Activated CD8-positive, alpha-beta T cell treated with anti-CD3 and anti-CD28 coated beads, Interleukin-2, amount 10 ng/mL, durations not matched to agents 7 days and 5 days (primary cell): ENCODE measurements at regions not wholly inside any gene's neighbourhood (a gene's known extent, or its start where the extent isn't known, plus 50 kb on each side); places are given as distances from the start of the nearest gene placed in this dataset.

Experiments
- ATAC-seq: fragments of 150-1000 bp; cut with Tn5 transposase; one replicate; pipeline ENCODE4 v1.10.0; 2021; ENCODE audit warnings: moderate library complexity
- CTCF ChIA-PET: fragments of 350-600 bp; sonication (Branson Sonifier 250); formaldehyde crosslinking; loops from one replicate; lab custom pipeline; 2021; ENCODE audit warnings: antibody characterized with exemption; lab: Charles Lee
- POLR2A ChIA-PET: fragments of 350-600 bp; sonication (Branson Sonifier 250); formaldehyde crosslinking; loops from one replicate; lab custom pipeline; 2021; ENCODE audit warnings: antibody characterized with exemption; lab: Charles Lee
- DNase-seq: peaks from one replicate; pipeline ENCODE4 v3.0.0-alpha.2; 2020
- H3K27ac Mint-ChIP-seq: one replicate; pipeline ENCODE4 v1.8.0; 2021; ENCODE audit warnings: mild to moderate bottlenecking, mixed read lengths
- H3K27me3 Mint-ChIP-seq: one replicate; pipeline ENCODE4 v1.8.0; 2021; ENCODE audit warnings: low read depth, mixed read lengths
- H3K36me3 Mint-ChIP-seq: one replicate; pipeline ENCODE4 v1.8.0; 2021; ENCODE audit warnings: low read depth, mixed read lengths
- H3K4me1 Mint-ChIP-seq: one replicate; pipeline ENCODE4 v1.8.0; 2021; ENCODE audit warnings: low read depth, mixed read lengths
- H3K4me3 Mint-ChIP-seq: one replicate; pipeline ENCODE4 v1.8.0; 2021; ENCODE audit warnings: mild to moderate bottlenecking, mixed read lengths
- H3K9me3 Mint-ChIP-seq: one replicate; pipeline ENCODE4 v1.8.0; 2022; ENCODE audit warnings: mixed read lengths; ENCODE audit not compliant: insufficient read depth

GRCh38 chr12:92540782-92541423 is 161.9 kb upstream of the PLEKHG7 start:
- ChIA-PET CTCF (interaction anchor here (0.8 to 2.1 kb wide), 5 partner anchors 16 to 38 kb away, joined by 3 to 5 read pairs (median 3); no protein-coding TSS in a partner anchor), POLR2A (interaction anchor here (0.7 to 2.1 kb wide), 4 partner anchors 177 to 395 kb away, joined by 3 to 10 read pairs (median 4); partner anchors contain the start of gene BTG1)
- Mint-ChIP-seq H3K36me3 (peaks cover 28% of the 10 kb centered on the region), H3K27me3 (no peaks in the 10 kb centered on the region), H3K4me1 (peaks cover 73% of the 10 kb centered on the region), H3K27ac (peak overlapping the region; percentile 91), H3K9me3 (no peaks in the 10 kb centered on the region), H3K4me3 (peak overlapping the region; percentile 19)
- ATAC-seq (no peak), DNase-seq (no peak)

GRCh38 chr12:92539976-92540781 is 162.6 kb upstream of the PLEKHG7 start:
- CTCF ChIA-PET: interaction anchor here (0.9 to 2.1 kb wide), 4 partner anchors 24 to 136 kb away, joined by 3 to 5 read pairs (median 3); no protein-coding TSS in a partner anchor
- H3K4me3 Mint-ChIP-seq: peak overlapping the region; percentile 32

GRCh38 chr12:92539110-92539749 is 163.6 kb upstream of the PLEKHG7 start:
- peak overlapping the region; percentile 10 for H3K4me3 Mint-ChIP-seq
- H3K4me1 Mint-ChIP-seq: peaks cover 72% of the 10 kb centered on the region
- DNase-seq (peak; percentile 53), ATAC-seq (peak; percentile 45)
- H3K27me3 Mint-ChIP-seq: no peaks in the 10 kb centered on the region
- H3K36me3 Mint-ChIP-seq: peaks cover 29% of the 10 kb centered on the region
- peak overlapping the region; percentile 91 for H3K27ac Mint-ChIP-seq
- CTCF ChIA-PET: interaction anchor here (1.2 to 2.1 kb wide), 2 partner anchors 37 to 135 kb away, joined by 3 to 5 read pairs; no protein-coding TSS in a partner anchor
- no peaks in the 10 kb centered on the region for H3K9me3 Mint-ChIP-seq
- POLR2A ChIA-PET: interaction anchor here (1.0 to 2.1 kb wide), 3 partner anchors 27 to 394 kb away, joined by 4 to 10 read pairs (median 4); partner anchors contain the start of gene BTG1

More at GRCh38 chr12:92539976-92540781, 162.6 kb upstream of the PLEKHG7 start:
- POLR2A ChIA-PET: interaction anchor here (0.7 to 2.1 kb wide), 5 partner anchors 78 to 395 kb away, joined by 3 to 10 read pairs (median 4); partner anchors contain the start of gene BTG1
- Mint-ChIP-seq H3K27me3 (no peaks in the 10 kb centered on the region), H3K36me3 (peaks cover 28% of the 10 kb centered on the region), H3K27ac (peak overlapping the region; percentile 91), H3K9me3 (no peaks in the 10 kb centered on the region), H3K4me1 (peaks cover 75% of the 10 kb centered on the region)
- peak; percentile 35 for DNase-seq
- ATAC-seq: peak; percentile 55

- Mint-ChIP-seq H3K27me3 (no peaks in the 10 kb centered on the region), H3K4me3 (no peak overlapping the region), H3K4me1 (peaks cover 60% of the 10 kb centered on the region), H3K36me3 (peaks cover 31% of the 10 kb centered on the region), H3K27ac (peak overlapping the region; percentile 23), H3K9me3 (no peaks in the 10 kb centered on the region)
- POLR2A ChIA-PET: no interaction called here
- ATAC-seq (no peak), DNase-seq (no peak)
- CTCF ChIA-PET: interaction anchor here (1.0 kb wide), 1 partner anchor 27 kb away, joined by 3 read pairs; no protein-coding TSS in a partner anchor
Observed at GRCh38 chr12:92537290-92537960, 165.4 kb upstream of the PLEKHG7 start.

- ChIA-PET CTCF (no interaction called here), POLR2A (no interaction called here)
- Mint-ChIP-seq H3K27ac (no peak overlapping the region), H3K27me3 (no peaks in the 10 kb centered on the region), H3K36me3 (peaks cover 23% of the 10 kb centered on the region), H3K9me3 (no peaks in the 10 kb centered on the region), H3K4me1 (peaks cover 46% of the 10 kb centered on the region), H3K4me3 (no peak overlapping the region)
- ATAC-seq: no peak
- no peak for DNase-seq
Observed at GRCh38 chr12:92535961-92536360, 166.8 kb upstream of the PLEKHG7 start.

GRCh38 chr12:92533280-92533890 is 169.4 kb upstream of the PLEKHG7 start:
- CTCF ChIA-PET: interaction anchor here (1.1 to 1.2 kb wide), 2 partner anchors 10 to 21 kb away, joined by 3 read pairs; no protein-coding TSS in a partner anchor
- ATAC-seq (no peak), DNase-seq (no peak)
- peaks cover 10% of the 10 kb centered on the region for H3K36me3 Mint-ChIP-seq
- no peak overlapping the region for H3K27ac Mint-ChIP-seq
- H3K4me3 Mint-ChIP-seq: no peak overlapping the region
- H3K4me1 Mint-ChIP-seq: peaks cover 28% of the 10 kb centered on the region
- no peaks in the 10 kb centered on the region for H3K27me3 Mint-ChIP-seq
- POLR2A ChIA-PET: no interaction called here
- H3K9me3 Mint-ChIP-seq: no peaks in the 10 kb centered on the region

- POLR2A ChIA-PET: no interaction called here
- Mint-ChIP-seq H3K27ac (no peak overlapping the region), H3K4me1 (peaks cover 10% of the 10 kb centered on the region), H3K4me3 (no peak overlapping the region), H3K9me3 (no peaks in the 10 kb centered on the region), H3K36me3 (peaks cover 8% of the 10 kb centered on the region), H3K27me3 (no peaks in the 10 kb centered on the region)
- ATAC-seq (no peak), DNase-seq (no peak)
- CTCF ChIA-PET: interaction anchor here (1.1 to 2.0 kb wide), 2 partner anchors 25 to 33 kb away, joined by 4 read pairs; no protein-coding TSS in a partner anchor
Observed at GRCh38 chr12:92530706-92531105, 172.1 kb upstream of the PLEKHG7 start.

- Mint-ChIP-seq H3K9me3 (no peaks in the 10 kb centered on the region), H3K4me1 (peaks cover 10% of the 10 kb centered on the region), H3K4me3 (no peak overlapping the region), H3K27ac (no peak overlapping the region), H3K36me3 (peaks cover 10% of the 10 kb centered on the region), H3K27me3 (no peaks in the 10 kb centered on the region)
- no peak for DNase-seq
- no peak for ATAC-seq
- ChIA-PET POLR2A (no interaction called here), CTCF (no interaction called here)
Observed at GRCh38 chr12:92529944-92530343, 172.8 kb upstream of the PLEKHG7 start.

GRCh38 chr12:92528586-92528985 is 174.2 kb upstream of the PLEKHG7 start:
- Mint-ChIP-seq H3K4me3 (no peak overlapping the region), H3K9me3 (no peaks in the 10 kb centered on the region), H3K36me3 (peaks cover 12% of the 10 kb centered on the region), H3K27ac (no peak overlapping the region), H3K27me3 (no peaks in the 10 kb centered on the region), H3K4me1 (peaks cover 10% of the 10 kb centered on the region)
- ATAC-seq (no peak), DNase-seq (no peak)
- CTCF ChIA-PET: no interaction called here
- POLR2A ChIA-PET: no interaction called here

- no peak for DNase-seq
- Mint-ChIP-seq H3K4me3 (no peak overlapping the region), H3K4me1 (peaks cover 10% of the 10 kb centered on the region), H3K36me3 (peaks cover 9% of the 10 kb centered on the region), H3K27ac (no peak overlapping the region), H3K27me3 (no peaks in the 10 kb centered on the region), H3K9me3 (no peaks in the 10 kb centered on the region)
- no peak for ATAC-seq
- ChIA-PET CTCF (no interaction called here), POLR2A (no interaction called here)
Observed at GRCh38 chr12:92528097-92528496, 174.7 kb upstream of the PLEKHG7 start.
